ENCODE measurements at regions not wholly inside any gene's neighbourhood (a gene's known extent, or its start where the extent isn't known, plus 50 kb on each side); places are given as distances from the start of the nearest gene placed in this dataset.

DNA sequence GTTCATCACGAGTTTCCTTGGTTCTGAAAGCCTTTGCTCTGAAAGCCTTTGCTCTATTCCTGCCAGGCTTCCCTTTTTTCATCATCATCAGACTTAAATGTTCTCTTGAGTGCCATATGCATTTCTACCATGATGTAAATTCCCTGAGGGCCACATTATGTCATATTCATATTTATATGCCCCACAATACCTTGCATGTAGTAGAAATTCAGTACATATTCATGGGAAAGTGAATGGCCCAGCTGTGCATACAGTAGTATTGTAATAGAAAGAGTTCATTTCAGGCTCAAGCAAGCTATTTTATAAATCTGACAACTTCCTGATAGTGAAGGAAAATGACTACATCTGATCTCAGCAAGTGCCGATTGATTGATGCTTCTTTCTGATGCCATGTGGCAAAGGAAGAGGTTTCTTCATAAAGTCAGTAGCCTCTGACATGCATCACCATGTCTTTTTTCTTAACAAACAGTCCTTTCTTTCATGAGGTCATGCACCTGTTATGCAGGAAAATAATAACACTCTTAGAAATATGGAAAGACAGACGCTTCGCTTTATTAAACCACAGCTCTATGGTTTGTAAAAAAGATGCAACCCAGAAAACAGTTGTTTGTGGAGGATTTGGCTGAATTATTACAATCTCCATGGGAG lies 308.7 kb downstream of the SAMD5 start:
- TF ChIP-seq CTCF (IDR thresholded peaks at IDR 0.05; ENCODE audit: insufficient read depth, low read length) (no peak), POLR2AphosphoS5 (IDR thresholded peaks at IDR 0.05; ENCODE audit: low read depth) (no peak), REST (IDR thresholded peaks at IDR 0.05; ENCODE audit: insufficient replicate concordance, low read depth) (no peak), GABPA (IDR thresholded peaks at IDR 0.05; ENCODE audit: low read depth) (no peak), SPI1 (IDR thresholded peaks at IDR 0.05; ENCODE audit: borderline replicate concordance, low read depth) (no peak)

Measured in HL-60 (cell line).